Glomerular visceral epithelial cell (primary cell): ENCODE measurements at regions not wholly inside any gene's neighbourhood (a gene's known extent, or its start where the extent isn't known, plus 50 kb on each side); places are given as distances from the start of the nearest gene placed in this dataset.
"Not testable (repeated sequence)": the region's sequence is repeated elsewhere in the genome, so short reads cannot be mapped to it uniquely, and the experiment has no call there.

Source experiments
- DNase-seq: peaks from one replicate; pipeline ENCODE4 v3.0.0-alpha.2; 2016; ENCODE audit errors: extremely low spot score

DNA sequence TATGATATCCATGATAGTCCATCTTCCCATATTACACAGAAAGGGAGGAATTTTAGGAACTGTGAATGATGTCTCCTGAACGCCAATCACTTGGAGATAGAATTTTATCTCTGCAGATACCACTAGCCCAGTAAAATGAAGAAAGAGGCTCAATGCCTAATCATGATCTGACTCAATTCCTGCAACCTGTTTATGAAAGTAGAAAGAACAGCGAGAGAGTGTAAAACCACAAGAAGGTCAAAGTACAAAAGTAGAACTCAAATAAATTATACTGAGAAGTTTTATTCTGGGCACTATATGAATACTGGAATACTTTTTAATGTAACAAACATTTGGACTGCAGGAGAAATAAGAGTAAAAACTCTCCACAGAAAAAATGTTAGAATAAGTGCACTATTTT lies 892.1 kb upstream of the DDX18 start:
- no peak for DNase-seq

DNA sequence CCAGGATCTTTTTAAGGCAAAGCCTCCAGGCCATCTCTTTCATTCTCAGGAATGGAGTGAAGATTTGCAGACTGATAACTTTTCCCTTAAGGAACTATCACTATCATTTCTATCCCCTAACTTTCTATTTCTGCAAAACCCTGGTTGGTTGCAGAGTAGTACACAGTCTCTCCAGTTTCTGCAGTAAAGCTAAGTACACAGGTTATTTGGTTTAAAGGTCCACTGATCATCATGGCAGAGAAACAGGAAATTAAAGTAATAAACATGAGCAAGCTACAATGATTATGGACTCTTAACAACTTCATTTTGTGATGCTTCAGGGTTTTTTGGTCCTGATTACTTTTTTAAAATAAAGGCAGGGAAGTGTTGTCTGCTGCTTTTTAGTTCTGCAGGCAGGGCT lies 890.0 kb upstream of the DDX18 start:
- DNase-seq: no peak

DNA sequence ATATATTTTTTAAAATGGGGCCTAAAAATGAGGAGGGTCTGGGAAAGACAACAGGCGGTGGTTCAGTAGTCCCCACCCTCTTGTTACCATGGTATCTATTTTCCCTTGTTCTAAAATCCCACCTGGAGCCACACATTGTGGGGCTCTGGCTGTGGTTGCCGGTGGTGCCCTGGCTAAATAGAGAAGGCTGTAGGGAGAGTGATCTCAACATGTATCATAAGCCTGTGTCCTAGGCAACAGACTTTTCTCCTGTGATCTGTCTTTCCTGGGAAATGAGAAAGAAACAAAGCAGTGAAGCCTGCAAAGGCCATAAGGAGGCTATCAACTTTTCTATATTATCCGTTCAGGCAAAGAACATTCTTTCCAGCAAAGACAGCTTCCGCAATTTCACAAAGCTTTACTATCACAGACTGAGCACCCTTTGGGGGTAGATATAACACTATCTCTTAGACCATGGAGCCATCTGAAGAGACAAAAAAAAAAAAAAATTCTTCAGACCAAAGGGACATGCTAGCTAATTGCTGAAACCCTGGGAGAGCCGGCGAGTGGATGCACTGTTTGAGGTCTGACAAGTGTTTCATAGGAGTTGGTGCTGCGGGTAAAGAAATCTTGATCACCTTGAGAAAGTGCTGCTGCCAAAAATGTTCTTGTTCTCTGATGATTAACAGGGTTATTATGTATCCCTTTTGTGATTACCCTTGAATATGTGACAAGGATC lies 879.2 kb upstream of the DDX18 start:
- no peak for DNase-seq

DNA sequence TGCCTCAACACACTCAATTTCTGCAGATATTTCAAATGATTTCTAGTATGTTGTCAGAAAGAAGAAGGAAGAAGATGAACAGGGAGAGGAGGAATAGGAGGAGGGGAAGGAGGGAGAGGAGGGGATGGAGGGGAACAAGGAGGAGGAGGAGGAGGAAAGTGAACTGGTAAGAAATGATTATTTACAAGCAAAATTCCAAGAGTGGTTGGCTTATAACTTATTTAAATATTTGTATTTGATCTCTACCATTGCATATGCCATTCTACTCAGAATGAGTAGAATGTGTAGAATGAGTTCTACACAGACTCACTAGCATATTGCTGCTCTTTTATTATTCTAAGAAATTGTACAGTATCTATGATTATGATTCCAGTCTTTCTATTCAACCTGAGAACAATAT lies 866.2 kb upstream of the DDX18 start:
- DNase-seq: no peak

GRCh38 chr2:116949249-116949648 lies 865.2 kb upstream of the DDX18 start:
- no peak for DNase-seq

- DNase-seq: no peak
These were observed 862.2 kb upstream of the DDX18 start for GRCh38 chr2:116952254-116952653.

GRCh38 chr2:116955646-116956045 lies 858.8 kb upstream of the DDX18 start:
- DNase-seq: no peak

DNA sequence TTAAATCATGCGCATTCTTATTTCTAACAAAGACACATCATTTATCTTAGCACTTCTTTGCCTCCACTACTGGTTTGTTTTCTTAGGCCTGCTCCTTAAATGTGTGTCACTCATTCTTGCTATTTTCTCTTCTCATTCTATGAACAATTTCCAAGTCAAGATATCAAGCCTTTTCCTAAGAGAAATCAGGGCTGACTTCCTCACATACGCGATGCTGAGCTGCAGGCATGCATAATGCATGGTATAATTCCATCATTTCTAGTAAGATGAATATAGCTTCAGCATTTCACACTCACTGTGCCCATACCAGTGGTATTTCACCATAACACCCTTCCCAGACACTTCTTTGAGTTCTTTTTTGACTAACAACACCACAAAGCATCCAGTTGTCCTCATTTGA lies 838.9 kb upstream of the DDX18 start:
- no peak for DNase-seq

GRCh38 chr2:116979916-116980764 lies 834.4 kb upstream of the DDX18 start:
- DNase-seq: no peak

GRCh38 chr2:116987447-116987846 lies 827.0 kb upstream of the DDX18 start:
- DNase-seq: no peak

DNA sequence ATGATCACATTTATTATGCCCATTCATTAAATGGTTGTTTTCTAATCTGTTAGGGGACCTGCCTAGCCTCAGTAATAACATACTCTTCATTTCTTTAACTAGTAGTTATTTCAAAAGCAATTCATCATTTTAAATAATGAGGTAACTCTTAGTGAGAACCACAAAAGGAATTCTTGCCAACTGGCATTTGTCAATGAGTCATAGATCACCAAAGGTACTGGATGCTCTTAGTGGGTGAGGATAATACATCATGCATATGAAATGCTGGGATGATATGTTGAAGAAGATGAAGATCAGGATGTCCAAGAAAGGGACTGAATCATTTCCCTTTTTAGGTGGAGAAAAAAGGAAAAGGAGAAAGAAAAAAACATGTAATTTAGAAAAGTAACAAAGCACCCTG lies 826.2 kb upstream of the DDX18 start:
- DNase-seq: no peak

GRCh38 chr2:117019357-117019756 lies 795.1 kb upstream of the DDX18 start:
- DNase-seq: no peak

GRCh38 chr2:117027646-117028045 lies 786.8 kb upstream of the DDX18 start:
- DNase-seq: no peak

GRCh38 chr2:117028708-117029107 lies 785.8 kb upstream of the DDX18 start:
- DNase-seq: not testable (repeated sequence)

DNA sequence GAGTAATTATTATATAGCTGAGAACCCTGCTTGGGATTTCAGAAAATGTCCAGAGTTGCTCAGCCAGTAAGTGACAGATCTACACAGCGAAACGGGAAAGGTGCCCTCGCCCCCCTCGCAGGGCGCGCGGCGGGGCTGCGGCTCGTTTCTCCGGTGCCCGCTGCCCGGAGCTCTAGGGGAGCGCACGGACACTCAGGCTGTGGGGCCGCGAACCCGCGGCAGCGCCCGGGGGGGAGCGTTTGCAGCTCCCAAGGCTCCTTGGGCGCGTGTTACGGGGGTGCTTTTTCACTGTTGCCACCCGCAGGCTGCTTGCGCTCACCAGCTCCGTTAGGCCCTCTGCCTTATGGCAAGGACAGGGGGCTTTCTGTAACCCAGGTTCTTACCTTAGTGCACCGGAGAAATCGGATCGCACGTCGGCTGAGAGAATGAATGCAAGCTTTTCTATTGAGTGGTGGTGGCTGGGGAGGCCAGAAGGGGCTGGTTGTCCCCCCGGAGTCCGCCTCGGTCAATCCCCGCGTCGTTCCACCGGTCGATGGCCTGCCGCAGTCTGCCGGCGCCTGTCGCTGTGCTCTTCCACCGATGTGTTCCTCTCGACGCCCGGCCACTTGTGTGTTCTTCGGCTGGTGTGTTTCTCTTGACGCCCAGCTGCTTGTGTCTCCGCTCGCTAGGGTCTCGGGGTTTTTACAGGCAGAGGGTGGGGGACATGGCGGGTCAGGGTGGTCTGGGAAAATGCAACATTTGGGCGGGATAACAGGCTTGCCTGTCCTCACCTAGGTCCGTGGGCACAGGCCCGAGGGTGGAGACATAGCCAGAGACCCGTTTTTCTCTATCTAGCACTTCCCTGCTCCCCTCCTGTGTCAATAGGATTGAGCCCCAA lies 758.8 kb upstream of the DDX18 start:
- DNase-seq: no peak

- no peak for DNase-seq
These were observed 758.1 kb upstream of the DDX18 start for GRCh38 chr2:117056376-117056748.

- no peak for DNase-seq
These were observed 757.5 kb upstream of the DDX18 start for GRCh38 chr2:117057016-117057415.

DNA sequence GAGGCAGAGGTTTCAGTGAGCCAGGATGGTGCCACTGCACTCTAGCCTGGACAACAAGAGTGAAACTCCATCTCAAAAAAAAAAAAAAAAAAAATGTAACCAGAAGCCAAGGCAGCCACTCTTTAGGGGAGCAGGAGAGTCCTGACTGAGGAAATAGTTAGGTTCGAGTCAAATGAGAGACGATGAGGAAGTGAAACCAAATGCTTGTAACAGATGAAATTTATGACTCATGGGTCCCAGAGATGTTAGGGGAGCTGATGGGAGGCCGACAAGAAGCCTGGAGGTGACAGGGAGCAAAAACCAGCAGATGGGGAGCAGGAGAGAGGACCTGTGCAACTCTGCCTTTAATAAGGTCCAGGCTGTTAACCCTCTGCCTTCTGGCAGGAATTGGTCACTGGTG lies 756.1 kb upstream of the DDX18 start:
- no peak for DNase-seq

- no peak for DNase-seq
These were observed 750.5 kb upstream of the DDX18 start for GRCh38 chr2:117064021-117064420.

DNA sequence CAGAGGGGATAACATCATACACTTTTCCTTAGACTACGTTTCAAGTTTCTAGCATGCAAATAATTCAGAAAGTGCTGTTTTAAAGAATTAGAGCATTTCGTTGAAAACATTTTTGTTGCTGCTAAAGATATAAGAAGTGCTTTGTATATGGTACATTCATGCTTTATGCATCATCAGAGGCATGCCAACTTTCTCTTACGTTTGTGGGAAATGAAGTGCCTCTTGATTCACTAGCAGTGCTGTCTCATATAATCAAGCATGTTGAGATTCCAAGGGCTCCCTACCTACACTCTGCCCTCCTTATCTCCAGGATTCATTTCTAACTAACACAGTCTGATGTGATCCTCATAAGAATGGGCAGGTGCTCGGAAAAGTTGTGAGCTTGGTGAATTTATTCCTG lies 748.6 kb upstream of the DDX18 start:
- no peak for DNase-seq

- no peak for DNase-seq
These were observed 746.6 kb upstream of the DDX18 start for GRCh38 chr2:117067900-117068299.

DNA sequence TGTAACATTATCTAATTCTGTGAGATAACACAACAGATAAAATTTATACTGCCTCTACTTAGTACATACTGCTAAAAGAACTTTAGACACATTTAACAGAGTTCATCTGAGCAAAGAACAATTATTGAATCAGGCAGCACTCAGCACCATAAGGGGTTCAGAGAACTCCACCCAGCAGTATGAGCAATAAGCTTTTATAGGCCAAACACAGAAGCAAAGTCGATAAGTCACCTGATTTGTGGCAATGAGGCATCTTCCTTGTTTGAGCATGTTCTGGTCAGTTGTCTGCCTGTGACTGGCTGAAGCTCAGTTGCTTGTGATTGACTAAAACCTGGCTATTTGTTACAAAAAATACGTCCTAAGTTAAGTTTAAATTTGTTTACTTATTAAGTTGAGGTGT lies 746.1 kb upstream of the DDX18 start:
- no peak for DNase-seq
